Caco-2 (cell line): ENCODE measurements at regions not wholly inside any gene's neighbourhood (a gene's known extent, or its start where the extent isn't known, plus 50 kb on each side); places are given as distances from the start of the nearest gene placed in this dataset.

Source experiments
- BruUV-seq: library from RNA; stranded (reverse); fragments of 400-500 nt; replicated peaks from 2 replicates; lab custom pipeline; 2021; lab: Mats Ljungman, UMichigan
- CTCF ChIA-PET: fragments of 300-600 bp; sonication (Branson Sonifier 250); formaldehyde crosslinking; loops from one replicate; lab custom pipeline; 2022; ENCODE audit warnings: antibody characterized with exemption; lab: Charles Lee
- POLR2A ChIA-PET: fragments of 300-600 bp; sonication (Branson Sonifier 250); formaldehyde crosslinking; loops from one replicate; lab custom pipeline; 2022; ENCODE audit warnings: antibody characterized with exemption; lab: Charles Lee
- DNase-seq, 2 experiments: peaks; one replicate each; pipeline versions ENCODE4 v3.0.0 to v3.0.0-alpha.2; 2020 to 2022
- H3K27me3 ChIP-seq: replicated peaks from 2 replicates; pipeline ENCODE4 v1.6.0; 2011; ENCODE audit warnings: low read length; ENCODE audit not compliant: control insufficient read depth, insufficient read depth
- H3K36me3 ChIP-seq: 2 replicates; pipeline ENCODE4 v1.5.1; 2011; ENCODE audit warnings: low read length; ENCODE audit not compliant: control insufficient read depth, insufficient read depth
- H3K4me1 ChIP-seq: fragments of 250-450 bp; sonication (Bioruptor Pico); 2 replicates; pipeline ENCODE4 v1.5.1; 2020; ENCODE audit warnings: mild to moderate bottlenecking
- H3K4me3 ChIP-seq: 2 replicates; pipeline ENCODE4 v1.5.1; 2011; ENCODE audit warnings: low read depth, mild to moderate bottlenecking, control low read depth, low read length
- H3K9me3 ChIP-seq: fragments of 250-450 bp; sonication (Bioruptor Pico); 2 replicates; pipeline ENCODE4 v1.5.1; 2020; ENCODE audit warnings: mild to moderate bottlenecking, moderate library complexity
- H3K27ac Mint-ChIP-seq: one replicate; pipeline ENCODE4 v1.8.0; 2022; ENCODE audit warnings: mixed read lengths; ENCODE audit not compliant: unreplicated experiment
- H3K27me3 Mint-ChIP-seq: one replicate; pipeline ENCODE4 v1.8.0; 2022; ENCODE audit warnings: mixed read lengths; ENCODE audit not compliant: insufficient read depth, unreplicated experiment
- H3K36me3 Mint-ChIP-seq: one replicate; pipeline ENCODE4 v1.8.0; 2022; ENCODE audit warnings: mild to moderate bottlenecking, mixed read lengths; ENCODE audit not compliant: insufficient read depth, unreplicated experiment
- H3K4me1 Mint-ChIP-seq: one replicate; pipeline ENCODE4 v1.8.0; 2022; ENCODE audit warnings: low read depth, mixed read lengths; ENCODE audit not compliant: unreplicated experiment
- H3K4me3 Mint-ChIP-seq: one replicate; pipeline ENCODE4 v1.8.0; 2022; ENCODE audit warnings: mild to moderate bottlenecking, moderate library complexity, mixed read lengths; ENCODE audit not compliant: unreplicated experiment
- H3K9me3 Mint-ChIP-seq: one replicate; pipeline ENCODE4 v1.8.0; 2022; ENCODE audit warnings: mixed read lengths; ENCODE audit not compliant: unreplicated experiment
- intact Hi-C: fragments of 100-400 bp; cut with micrococcal nuclease; formaldehyde crosslinking; loops from one replicate; pipeline ENCODE4 v1.10.0; 2022; ENCODE audit not compliant: unreplicated experiment
- TF ChIP-seq, protein P1 (sequence below), 2 experiments: fragments of 200-600 bp in 1 of 2; IDR thresholded peaks; 1 replicate in 1 of 2; 2 replicates in 1 of 2; pipeline versions ENCODE4 v1.5.1 to v1.8.0; 2011 to 2022; ENCODE audit warnings: antibody characterized with exemption in 1 of 2, control low read depth in 1 of 2, inconsistent platforms in 1 of 2, low read depth in 1 of 2, low read length in 1 of 2, mild to moderate bottlenecking in 1 of 2, moderate library complexity in 1 of 2; ENCODE audit not compliant: insufficient read depth in 1 of 2, severe bottlenecking in 1 of 2, unreplicated experiment in 1 of 2

GRCh38 chr10:129258283-129258923, 208.6 kb upstream of the MGMT start:
- Mint-ChIP-seq H3K27ac (no peak overlapping the region), H3K4me3 (no peak overlapping the region), H3K36me3 (no peaks in the 10 kb centered on the region), H3K4me1 (no peaks in the 10 kb centered on the region), H3K9me3 (no peaks in the 10 kb centered on the region), H3K27me3 (peaks cover 26% of the 10 kb centered on the region)
- intact Hi-C loops: no loop called here
- BruUV-seq: no TSS peak
- ChIA-PET CTCF (no interaction called here), POLR2A (no interaction called here)
- Histone ChIP-seq H3K9me3 (no peaks in the 10 kb centered on the region), H3K4me1 (no peaks in the 10 kb centered on the region), H3K27me3 (no peaks in the 10 kb centered on the region), H3K36me3 (no peaks in the 10 kb centered on the region), H3K4me3 (no peak overlapping the region)
- DNase-seq: no peak
- TF ChIP-seq, protein P1, sequence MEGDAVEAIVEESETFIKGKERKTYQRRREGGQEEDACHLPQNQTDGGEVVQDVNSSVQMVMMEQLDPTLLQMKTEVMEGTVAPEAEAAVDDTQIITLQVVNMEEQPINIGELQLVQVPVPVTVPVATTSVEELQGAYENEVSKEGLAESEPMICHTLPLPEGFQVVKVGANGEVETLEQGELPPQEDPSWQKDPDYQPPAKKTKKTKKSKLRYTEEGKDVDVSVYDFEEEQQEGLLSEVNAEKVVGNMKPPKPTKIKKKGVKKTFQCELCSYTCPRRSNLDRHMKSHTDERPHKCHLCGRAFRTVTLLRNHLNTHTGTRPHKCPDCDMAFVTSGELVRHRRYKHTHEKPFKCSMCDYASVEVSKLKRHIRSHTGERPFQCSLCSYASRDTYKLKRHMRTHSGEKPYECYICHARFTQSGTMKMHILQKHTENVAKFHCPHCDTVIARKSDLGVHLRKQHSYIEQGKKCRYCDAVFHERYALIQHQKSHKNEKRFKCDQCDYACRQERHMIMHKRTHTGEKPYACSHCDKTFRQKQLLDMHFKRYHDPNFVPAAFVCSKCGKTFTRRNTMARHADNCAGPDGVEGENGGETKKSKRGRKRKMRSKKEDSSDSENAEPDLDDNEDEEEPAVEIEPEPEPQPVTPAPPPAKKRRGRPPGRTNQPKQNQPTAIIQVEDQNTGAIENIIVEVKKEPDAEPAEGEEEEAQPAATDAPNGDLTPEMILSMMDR (IDR thresholded peaks at IDR 0.05; ENCODE audit: insufficient read depth in 1 of 2, low read depth in 1 of 2, low read length in 1 of 2, severe bottlenecking in 1 of 2, unreplicated experiment in 1 of 2): no peak

DNA sequence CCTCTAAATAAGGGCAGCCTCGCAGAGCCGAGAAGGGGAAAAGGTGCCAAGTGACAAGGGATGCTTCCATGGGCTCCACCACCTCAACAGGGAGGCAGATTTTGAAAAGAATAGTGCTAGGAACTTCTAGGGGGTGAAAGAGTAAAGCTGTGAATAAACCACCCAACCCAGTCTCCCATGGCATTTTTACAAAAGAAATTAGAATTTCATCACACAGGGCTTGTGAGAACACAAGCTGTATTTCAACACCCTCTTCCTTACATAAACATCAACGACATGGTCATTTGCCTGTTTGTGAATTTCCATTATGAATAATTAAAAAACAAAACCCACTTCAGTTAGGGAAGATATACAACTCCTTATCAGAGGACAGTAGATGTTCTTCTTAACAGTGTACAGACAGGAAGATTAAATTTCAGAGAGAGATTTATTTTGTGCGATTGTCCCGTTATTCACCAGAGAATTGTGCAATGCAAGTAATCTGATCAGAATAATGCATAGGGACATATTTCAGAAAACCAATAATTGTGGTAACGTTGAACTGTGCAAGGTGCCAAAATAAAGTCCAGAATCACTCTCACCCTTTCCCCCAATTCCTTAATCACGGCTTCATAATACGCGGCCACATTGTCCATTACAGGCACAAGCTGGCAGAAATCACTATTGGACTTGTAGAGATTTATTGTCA, 207.8 kb upstream of the MGMT start:
- no peaks in the 10 kb centered on the region for H3K4me1 ChIP-seq
- intact Hi-C loops: no loop called here
- Mint-ChIP-seq H3K4me3 (no peak overlapping the region), H3K9me3 (no peaks in the 10 kb centered on the region), H3K27me3 (peaks cover 26% of the 10 kb centered on the region), H3K36me3 (no peaks in the 10 kb centered on the region), H3K27ac (no peak overlapping the region), H3K4me1 (no peaks in the 10 kb centered on the region)
- CTCF ChIA-PET: no interaction called here
- H3K36me3 ChIP-seq: no peaks in the 10 kb centered on the region
- BruUV-seq: no TSS peak
- H3K9me3 ChIP-seq: no peaks in the 10 kb centered on the region
- no peak for DNase-seq
- H3K27me3 ChIP-seq: no peaks in the 10 kb centered on the region
- POLR2A ChIA-PET: no interaction called here
- no peak overlapping the region for H3K4me3 ChIP-seq
- TF ChIP-seq, protein P1 (IDR thresholded peaks at IDR 0.05; ENCODE audit: insufficient read depth in 1 of 2, low read depth in 1 of 2, low read length in 1 of 2, severe bottlenecking in 1 of 2, unreplicated experiment in 1 of 2): no peak

GRCh38 chr10:129272176-129272575, 194.9 kb upstream of the MGMT start:
- H3K4me1 Mint-ChIP-seq: no peaks in the 10 kb centered on the region
- no peaks in the 10 kb centered on the region for H3K9me3 Mint-ChIP-seq
- no peak overlapping the region for H3K4me3 ChIP-seq
- no TSS peak for BruUV-seq
- ChIA-PET POLR2A (no interaction called here), CTCF (no interaction called here)
- no peak overlapping the region for H3K27ac Mint-ChIP-seq
- no peaks in the 10 kb centered on the region for H3K27me3 ChIP-seq
- intact Hi-C loops: no loop called here
- peaks cover 23% of the 10 kb centered on the region for H3K27me3 Mint-ChIP-seq
- no peak for DNase-seq
- H3K4me3 Mint-ChIP-seq: no peak overlapping the region
- no peaks in the 10 kb centered on the region for H3K36me3 Mint-ChIP-seq
- H3K36me3 ChIP-seq: no peaks in the 10 kb centered on the region
- H3K9me3 ChIP-seq: no peaks in the 10 kb centered on the region
- no peaks in the 10 kb centered on the region for H3K4me1 ChIP-seq
- TF ChIP-seq, protein P1 (IDR thresholded peaks at IDR 0.05; ENCODE audit: insufficient read depth in 1 of 2, low read depth in 1 of 2, low read length in 1 of 2, severe bottlenecking in 1 of 2, unreplicated experiment in 1 of 2): no peak
